NT2/D1 (cell line): ENCODE measurements at regions not wholly inside any gene's neighbourhood (a gene's known extent, or its start where the extent isn't known, plus 50 kb on each side); places are given as distances from the start of the nearest gene placed in this dataset.

ENCODE experiments used
- YY1 ChIP-seq: IDR thresholded peaks from 2 replicates; pipeline ENCODE4 v1.6.1; 2011; ENCODE audit not compliant: insufficient read length, insufficient read depth
- ZNF274 ChIP-seq: IDR thresholded peaks from 2 replicates; pipeline ENCODE4 v1.6.1; 2011; ENCODE audit warnings: mild to moderate bottlenecking, low read depth, low read length

- TF ChIP-seq YY1 (no peak), ZNF274 (no peak)
These were observed 263.4 kb upstream of the MAN1A1 start for GRCh38 chr6:119612911-119613381.
